ENCODE measurements at regions not wholly inside any gene's neighbourhood (a gene's known extent, or its start where the extent isn't known, plus 50 kb on each side); places are given as distances from the start of the nearest gene placed in this dataset.

DNA sequence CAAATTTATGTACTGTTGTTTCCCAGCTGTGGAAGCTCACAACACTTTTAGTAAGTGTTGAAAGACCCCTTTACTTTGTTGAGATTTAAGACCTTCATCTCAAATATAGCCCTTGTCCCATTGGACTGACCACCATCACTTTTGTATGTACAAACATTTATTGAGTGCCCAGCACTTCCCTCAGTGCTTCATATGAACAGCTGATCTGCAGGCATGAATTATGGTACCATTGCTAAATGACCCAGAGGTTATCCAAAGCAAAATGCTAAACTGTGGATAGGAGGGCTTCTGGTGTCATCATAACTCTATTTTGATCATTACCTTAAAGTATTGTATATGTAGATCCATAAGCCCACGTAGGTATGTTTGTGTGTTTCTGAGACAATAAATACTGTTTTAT lies 285.7 kb upstream of the RGS6 start:
- H3K4me3 Mint-ChIP-seq = no peak overlapping the region

GRCh38 chr14:71647086-71647784 lies 285.0 kb upstream of the RGS6 start:
- Mint-ChIP-seq H3K27me3 (ENCODE audit: low read depth) (no peaks in the 10 kb centered on the region), H3K36me3 (ENCODE audit: low read depth) (peaks cover 60% of the 10 kb centered on the region), H3K9me3 (peaks cover 26% of the 10 kb centered on the region), H3K27ac (peak overlapping the region; percentile 63 to 89 (median 71)), H3K4me3 (no peak overlapping the region), H3K4me1 (peaks cover 5% of the 10 kb centered on the region)
- TF ChIP-seq, protein P1, sequence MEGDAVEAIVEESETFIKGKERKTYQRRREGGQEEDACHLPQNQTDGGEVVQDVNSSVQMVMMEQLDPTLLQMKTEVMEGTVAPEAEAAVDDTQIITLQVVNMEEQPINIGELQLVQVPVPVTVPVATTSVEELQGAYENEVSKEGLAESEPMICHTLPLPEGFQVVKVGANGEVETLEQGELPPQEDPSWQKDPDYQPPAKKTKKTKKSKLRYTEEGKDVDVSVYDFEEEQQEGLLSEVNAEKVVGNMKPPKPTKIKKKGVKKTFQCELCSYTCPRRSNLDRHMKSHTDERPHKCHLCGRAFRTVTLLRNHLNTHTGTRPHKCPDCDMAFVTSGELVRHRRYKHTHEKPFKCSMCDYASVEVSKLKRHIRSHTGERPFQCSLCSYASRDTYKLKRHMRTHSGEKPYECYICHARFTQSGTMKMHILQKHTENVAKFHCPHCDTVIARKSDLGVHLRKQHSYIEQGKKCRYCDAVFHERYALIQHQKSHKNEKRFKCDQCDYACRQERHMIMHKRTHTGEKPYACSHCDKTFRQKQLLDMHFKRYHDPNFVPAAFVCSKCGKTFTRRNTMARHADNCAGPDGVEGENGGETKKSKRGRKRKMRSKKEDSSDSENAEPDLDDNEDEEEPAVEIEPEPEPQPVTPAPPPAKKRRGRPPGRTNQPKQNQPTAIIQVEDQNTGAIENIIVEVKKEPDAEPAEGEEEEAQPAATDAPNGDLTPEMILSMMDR (IDR thresholded peaks at IDR 0.05; ENCODE audit: unreplicated experiment in 3 of 3) = no peak

More for the DNA sequence above, 285.7 kb upstream of the RGS6 start:
- H3K36me3 Mint-ChIP-seq (ENCODE audit: low read depth) = peaks cover 60% of the 10 kb centered on the region
- peaks cover 28% of the 10 kb centered on the region for H3K9me3 Mint-ChIP-seq
- H3K4me1 Mint-ChIP-seq = peaks cover 4% of the 10 kb centered on the region
- H3K27me3 Mint-ChIP-seq (ENCODE audit: low read depth) = no peaks in the 10 kb centered on the region
- TF ChIP-seq, protein P1 (IDR thresholded peaks at IDR 0.05; ENCODE audit: unreplicated experiment in 3 of 3) = no peak
- H3K27ac Mint-ChIP-seq = peak overlapping the region; percentile 63 to 89 (median 71)

DNA sequence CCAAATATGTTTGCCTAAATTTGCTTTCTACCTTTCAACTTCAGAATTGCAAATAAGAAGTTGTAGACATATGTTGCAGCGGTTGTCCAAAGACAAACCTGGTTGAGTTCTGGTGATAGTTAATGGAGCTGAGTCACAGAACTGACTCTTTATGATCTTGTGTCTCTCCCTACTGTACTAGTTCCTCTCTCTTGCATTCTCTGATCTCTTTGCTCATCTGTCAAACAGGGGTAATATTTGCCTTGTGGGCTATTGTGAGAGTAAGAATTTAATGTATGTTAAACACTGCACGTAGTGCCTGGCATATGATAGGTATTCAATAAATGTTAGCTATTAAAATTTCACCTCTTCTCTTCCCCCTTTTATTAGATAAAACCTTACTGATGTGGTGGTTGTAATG lies 283.5 kb upstream of the RGS6 start:
- Mint-ChIP-seq H3K27me3 (ENCODE audit: low read depth) (no peaks in the 10 kb centered on the region), H3K36me3 (ENCODE audit: low read depth) (peaks cover 60% of the 10 kb centered on the region), H3K9me3 (peaks cover 32% of the 10 kb centered on the region), H3K4me1 (peaks cover 5% of the 10 kb centered on the region), H3K4me3 (no peak overlapping the region), H3K27ac (peak overlapping the region in 1 of 3 experiments; percentile 70)
- TF ChIP-seq, protein P1 (IDR thresholded peaks at IDR 0.05; ENCODE audit: unreplicated experiment in 3 of 3) = no peak

- no peak overlapping the region for H3K4me3 Mint-ChIP-seq
- peaks cover 5% of the 10 kb centered on the region for H3K4me1 Mint-ChIP-seq
- peak overlapping the region in 1 of 3 experiments; percentile 46 for H3K27ac Mint-ChIP-seq
- H3K27me3 Mint-ChIP-seq (ENCODE audit: low read depth) = no peaks in the 10 kb centered on the region
- peaks cover 62% of the 10 kb centered on the region for H3K36me3 Mint-ChIP-seq (ENCODE audit: low read depth)
- TF ChIP-seq, protein P1 (IDR thresholded peaks at IDR 0.05; ENCODE audit: unreplicated experiment in 3 of 3) = no peak
- H3K9me3 Mint-ChIP-seq = peaks cover 27% of the 10 kb centered on the region
Observed at GRCh38 chr14:71650187-71650755, 282.0 kb upstream of the RGS6 start.

GRCh38 chr14:71651228-71651627 lies 281.0 kb upstream of the RGS6 start:
- TF ChIP-seq, protein P1 (IDR thresholded peaks at IDR 0.05; ENCODE audit: unreplicated experiment in 3 of 3) = no peak
- Mint-ChIP-seq H3K27ac (peak overlapping the region; percentile 13 to 17 (median 13)), H3K4me1 (peaks cover 5% of the 10 kb centered on the region), H3K36me3 (ENCODE audit: low read depth) (peaks cover 64% of the 10 kb centered on the region), H3K27me3 (ENCODE audit: low read depth) (no peaks in the 10 kb centered on the region), H3K9me3 (peaks cover 26% of the 10 kb centered on the region), H3K4me3 (no peak overlapping the region)

DNA sequence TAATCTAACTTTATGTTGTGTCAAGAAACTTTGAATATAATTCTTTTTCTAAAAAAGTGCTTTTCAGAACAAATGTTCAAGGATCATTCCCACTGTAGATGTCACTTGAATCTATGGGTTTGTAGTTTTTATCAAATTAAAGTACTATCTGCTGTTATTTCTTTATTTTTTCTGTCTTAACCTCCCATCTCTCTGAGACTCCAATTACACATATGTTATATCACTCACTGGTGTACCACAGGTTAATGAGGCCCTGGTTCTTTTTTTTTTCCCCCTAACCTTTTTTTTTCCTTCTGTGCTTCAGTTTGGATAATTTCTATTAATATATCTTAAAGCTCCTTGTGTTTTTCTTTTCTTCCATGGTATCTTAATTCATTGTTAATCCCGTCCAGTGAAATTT lies 279.9 kb upstream of the RGS6 start:
- TF ChIP-seq, protein P1 (IDR thresholded peaks at IDR 0.05; ENCODE audit: unreplicated experiment in 3 of 3) = no peak
- H3K36me3 Mint-ChIP-seq (ENCODE audit: low read depth) = peaks cover 58% of the 10 kb centered on the region
- peaks cover 20% of the 10 kb centered on the region for H3K9me3 Mint-ChIP-seq
- no peak overlapping the region for H3K27ac Mint-ChIP-seq
- H3K4me3 Mint-ChIP-seq = no peak overlapping the region
- peaks cover 5% of the 10 kb centered on the region for H3K4me1 Mint-ChIP-seq
- H3K27me3 Mint-ChIP-seq (ENCODE audit: low read depth) = no peaks in the 10 kb centered on the region
